HFF-Myc (cell line): ENCODE measurements at regions not wholly inside any gene's neighbourhood (a gene's known extent, or its start where the extent isn't known, plus 50 kb on each side); places are given as distances from the start of the nearest gene placed in this dataset.
"Not testable (repeated sequence)": the region's sequence is repeated elsewhere in the genome, so short reads cannot be mapped to it uniquely, and the experiment has no call there.

ENCODE experiments used
- DNase-seq: peaks from one replicate; pipeline ENCODE4 v3.0.0-alpha.2; 2011; ENCODE audit warnings: low read depth; ENCODE audit errors: extremely low read depth
- H3K4me3 ChIP-seq: replicated peaks from 2 replicates; pipeline ENCODE4 v1.5.1; 2011; ENCODE audit warnings: low read depth, mild to moderate bottlenecking, control low read depth, low read length
- TF ChIP-seq, protein P1 (sequence below): IDR thresholded peaks from 2 replicates; pipeline ENCODE4 v1.5.1; 2012; ENCODE audit warnings: mild to moderate bottlenecking, low read depth, low read length, control low read depth; ENCODE audit errors: missing control alignments

DNA sequence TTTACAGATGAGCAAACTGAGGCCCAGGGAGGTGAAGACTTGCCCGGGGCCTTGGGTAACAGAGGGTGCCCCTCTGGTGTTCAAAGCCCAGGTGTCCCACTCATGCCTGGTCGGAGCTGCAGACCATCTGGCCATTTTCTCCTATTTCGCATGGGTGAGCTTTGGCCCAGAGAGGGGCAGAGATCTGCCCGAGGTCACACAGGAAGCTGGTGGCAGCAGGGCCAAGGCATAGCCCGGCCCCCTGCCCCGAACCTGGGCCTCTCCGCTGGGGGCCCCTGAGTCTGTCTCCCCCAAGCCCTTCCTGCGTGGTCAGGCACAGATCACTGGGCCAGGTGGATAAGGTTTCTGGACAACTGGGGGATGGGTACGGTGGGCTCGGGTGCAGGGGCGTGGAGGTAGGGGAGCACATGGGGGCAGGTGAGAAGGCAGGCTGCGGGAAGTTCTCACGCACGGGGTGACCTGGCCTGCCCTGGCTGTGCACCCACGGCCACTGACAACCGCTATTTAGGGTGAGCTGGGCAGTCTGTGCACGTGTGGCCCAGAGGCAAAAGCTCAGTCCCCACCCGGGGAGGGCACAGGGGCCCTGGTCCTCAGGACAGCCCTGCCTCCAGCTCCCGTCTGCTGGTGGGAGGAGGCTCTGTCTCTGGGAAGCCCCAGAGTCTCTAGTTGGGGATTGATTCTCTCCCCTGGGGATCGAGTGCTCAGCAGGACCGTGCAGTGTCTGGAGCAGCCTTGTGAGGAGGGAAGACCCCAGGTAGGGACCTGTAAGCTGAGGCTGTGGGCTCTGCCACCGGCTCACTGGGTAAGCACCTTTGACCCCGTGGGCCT lies 68.6 kb downstream of the UNCX start:
- DNase-seq = no peak
- TF ChIP-seq, protein P1, sequence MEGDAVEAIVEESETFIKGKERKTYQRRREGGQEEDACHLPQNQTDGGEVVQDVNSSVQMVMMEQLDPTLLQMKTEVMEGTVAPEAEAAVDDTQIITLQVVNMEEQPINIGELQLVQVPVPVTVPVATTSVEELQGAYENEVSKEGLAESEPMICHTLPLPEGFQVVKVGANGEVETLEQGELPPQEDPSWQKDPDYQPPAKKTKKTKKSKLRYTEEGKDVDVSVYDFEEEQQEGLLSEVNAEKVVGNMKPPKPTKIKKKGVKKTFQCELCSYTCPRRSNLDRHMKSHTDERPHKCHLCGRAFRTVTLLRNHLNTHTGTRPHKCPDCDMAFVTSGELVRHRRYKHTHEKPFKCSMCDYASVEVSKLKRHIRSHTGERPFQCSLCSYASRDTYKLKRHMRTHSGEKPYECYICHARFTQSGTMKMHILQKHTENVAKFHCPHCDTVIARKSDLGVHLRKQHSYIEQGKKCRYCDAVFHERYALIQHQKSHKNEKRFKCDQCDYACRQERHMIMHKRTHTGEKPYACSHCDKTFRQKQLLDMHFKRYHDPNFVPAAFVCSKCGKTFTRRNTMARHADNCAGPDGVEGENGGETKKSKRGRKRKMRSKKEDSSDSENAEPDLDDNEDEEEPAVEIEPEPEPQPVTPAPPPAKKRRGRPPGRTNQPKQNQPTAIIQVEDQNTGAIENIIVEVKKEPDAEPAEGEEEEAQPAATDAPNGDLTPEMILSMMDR = no peak

DNA sequence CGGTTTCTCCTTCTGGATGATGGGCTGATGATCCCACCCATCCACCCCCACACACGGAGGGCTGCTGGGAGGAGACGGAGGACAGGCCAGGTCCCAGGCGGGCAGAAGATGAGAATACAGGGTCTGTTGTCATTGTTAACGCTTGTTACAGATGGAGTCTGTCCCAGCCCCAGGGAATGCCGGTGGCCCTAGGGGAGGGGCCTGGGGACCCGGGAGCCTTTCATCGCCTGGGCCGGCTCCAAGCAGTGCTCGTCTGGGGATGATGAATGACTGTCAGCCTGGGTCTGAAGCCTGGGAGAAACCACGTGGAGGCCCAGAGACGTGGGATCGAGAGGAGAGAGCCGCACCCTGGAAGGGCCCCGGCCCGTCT lies 69.2 kb downstream of the UNCX start:
- TF ChIP-seq, protein P1 = no peak
- no peak for DNase-seq
- no peak overlapping the region for H3K4me3 ChIP-seq

More for the DNA sequence above, 68.6 kb downstream of the UNCX start:
- no peak overlapping the region for H3K4me3 ChIP-seq

GRCh38 chr7:1302936-1303335 lies 70.3 kb downstream of the UNCX start:
- no peak for DNase-seq
- TF ChIP-seq, protein P1 = no peak

DNA sequence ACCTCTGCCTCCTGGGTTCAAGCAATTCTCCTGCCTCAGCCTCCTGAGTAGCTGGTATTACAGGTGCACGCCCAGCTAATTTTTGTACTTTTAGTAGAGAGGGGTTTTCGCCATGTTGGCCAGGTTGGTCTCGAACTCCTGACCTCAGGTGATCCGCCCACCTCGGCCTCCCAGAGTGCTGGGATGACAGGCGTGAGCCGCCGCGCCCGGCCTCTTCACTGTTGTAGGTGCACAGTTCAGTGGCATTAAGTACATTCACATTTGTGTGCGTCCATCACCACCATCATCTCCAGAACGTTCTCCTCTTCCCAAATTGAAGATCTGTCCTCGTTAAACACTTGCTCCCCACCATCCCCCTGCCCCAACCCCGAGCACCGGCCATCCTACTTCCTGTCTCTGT lies 71.3 kb downstream of the UNCX start:
- DNase-seq, H3K4me3 ChIP-seq: not testable (repeated sequence)

More at GRCh38 chr7:1302936-1303335, 70.3 kb downstream of the UNCX start:
- H3K4me3 ChIP-seq = no peak overlapping the region

DNA sequence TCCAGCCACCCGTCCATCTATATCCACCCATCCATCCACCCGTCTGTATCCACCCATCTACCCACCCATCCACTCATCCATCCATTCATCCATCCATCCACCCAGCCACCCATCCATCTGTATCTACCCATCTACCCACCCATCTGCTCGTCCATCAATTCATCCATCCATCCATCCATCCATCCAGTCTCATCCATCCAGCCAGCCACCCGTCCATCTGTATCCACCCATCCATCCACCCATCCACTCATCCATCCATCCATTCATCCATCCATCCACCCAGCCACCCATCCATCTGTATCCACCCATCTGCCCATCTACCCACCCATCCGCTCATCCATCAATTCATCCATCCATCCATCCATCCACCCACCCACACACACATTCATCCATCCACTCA lies 73.2 kb downstream of the UNCX start:
- TF ChIP-seq, protein P1 = no peak

DNA sequence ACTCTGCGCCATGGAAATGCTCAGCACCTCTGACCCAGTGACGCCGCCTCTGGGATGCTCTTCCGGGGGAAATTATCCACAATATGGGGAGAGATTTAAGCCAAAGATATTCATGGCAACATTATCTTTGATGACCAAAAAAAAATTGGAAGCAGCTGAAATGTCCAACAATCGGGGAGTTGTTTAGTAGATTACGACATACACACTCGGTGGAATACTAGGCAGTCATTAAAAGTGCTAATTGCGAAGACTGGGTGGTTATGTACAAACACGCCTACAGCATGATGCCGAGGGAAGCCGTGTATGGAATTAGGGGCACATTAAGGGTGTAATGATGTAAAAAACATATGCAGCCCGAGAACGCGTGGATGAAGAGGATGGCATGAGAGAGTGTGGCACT lies 75.2 kb downstream of the UNCX start:
- no peak for DNase-seq
- TF ChIP-seq, protein P1 = no peak
- no peak overlapping the region for H3K4me3 ChIP-seq

More for the DNA sequence above, 73.2 kb downstream of the UNCX start:
- no peak overlapping the region for H3K4me3 ChIP-seq
- no peak for DNase-seq

- H3K4me3 ChIP-seq = no peak overlapping the region
- DNase-seq = no peak
- TF ChIP-seq, protein P1 = no peak
Observed at GRCh38 chr7:1309290-1309689, 76.6 kb downstream of the UNCX start.
